Mesenteric fat pad (tissue), 1 donor: ENCODE measurements at regions not wholly inside any gene's neighbourhood (a gene's known extent, or its start where the extent isn't known, plus 50 kb on each side); places are given as distances from the start of the nearest gene placed in this dataset.
"Not testable (repeated sequence)": the region's sequence is repeated elsewhere in the genome, so short reads cannot be mapped to it uniquely, and the experiment has no call there.

ENCODE experiments used
- DNase-seq: peaks from one replicate; pipeline ENCODE4 v3.0.0-alpha.2; 2020; ENCODE audit warnings: low spot score
- donor health status: DM: yes; HTN: yes; CAD: no.

GRCh38 chr12:116327992-116328391, 50.5 kb upstream of the MED13L start:
- not testable (repeated sequence) for DNase-seq

DNA sequence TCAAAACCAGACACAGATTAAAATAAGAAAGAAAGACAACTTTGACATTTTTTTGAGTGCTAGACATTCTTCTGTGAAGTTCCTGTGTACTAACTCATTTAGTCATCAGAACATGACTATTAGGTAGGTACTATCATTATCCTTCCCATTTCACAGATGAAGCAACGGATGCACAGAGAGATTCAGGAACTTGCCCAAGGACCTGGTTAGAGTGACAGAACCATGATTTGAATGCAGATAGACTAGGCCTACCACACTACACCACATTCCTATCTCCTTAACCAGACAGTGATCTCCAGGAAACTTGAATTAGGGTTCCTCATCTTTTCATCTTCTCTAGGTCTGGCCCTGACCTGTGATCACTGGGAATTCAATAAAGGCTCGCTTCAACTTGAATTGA, 54.4 kb upstream of the MED13L start:
- DNase-seq = no peak

GRCh38 chr12:116332705-116333380, 55.4 kb upstream of the MED13L start:
- peak; percentile 41 for DNase-seq

GRCh38 chr12:116333402-116333801, 55.9 kb upstream of the MED13L start:
- no peak for DNase-seq

GRCh38 chr12:116336542-116337065, 59.1 kb upstream of the MED13L start:
- DNase-seq = peak; percentile 49

DNA sequence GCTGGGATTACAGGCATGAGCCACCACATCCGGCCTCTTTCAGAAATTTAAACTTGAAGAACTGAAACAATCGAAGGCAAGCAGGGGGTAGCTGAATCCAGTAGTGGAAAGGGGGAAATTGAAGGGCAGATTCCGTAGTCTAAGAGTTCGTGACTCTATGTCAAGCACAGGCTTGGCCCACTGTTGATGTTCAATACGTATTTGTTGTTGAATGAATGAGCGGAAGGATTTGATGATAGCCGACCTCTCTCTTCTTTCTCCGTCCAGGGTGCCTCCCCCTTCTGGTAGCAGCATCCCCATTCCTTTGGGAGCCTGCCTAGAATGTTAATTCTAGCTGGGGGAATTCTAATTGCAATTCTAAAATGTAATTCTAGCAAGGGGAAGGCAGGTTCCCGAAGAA, 59.8 kb upstream of the MED13L start:
- peak; percentile 6 for DNase-seq

- peak; percentile 24 for DNase-seq
Measured at GRCh38 chr12:116338064-116338846, 60.8 kb upstream of the MED13L start.

- no peak for DNase-seq
Measured at GRCh38 chr12:116339062-116339461, 61.6 kb upstream of the MED13L start.

DNA sequence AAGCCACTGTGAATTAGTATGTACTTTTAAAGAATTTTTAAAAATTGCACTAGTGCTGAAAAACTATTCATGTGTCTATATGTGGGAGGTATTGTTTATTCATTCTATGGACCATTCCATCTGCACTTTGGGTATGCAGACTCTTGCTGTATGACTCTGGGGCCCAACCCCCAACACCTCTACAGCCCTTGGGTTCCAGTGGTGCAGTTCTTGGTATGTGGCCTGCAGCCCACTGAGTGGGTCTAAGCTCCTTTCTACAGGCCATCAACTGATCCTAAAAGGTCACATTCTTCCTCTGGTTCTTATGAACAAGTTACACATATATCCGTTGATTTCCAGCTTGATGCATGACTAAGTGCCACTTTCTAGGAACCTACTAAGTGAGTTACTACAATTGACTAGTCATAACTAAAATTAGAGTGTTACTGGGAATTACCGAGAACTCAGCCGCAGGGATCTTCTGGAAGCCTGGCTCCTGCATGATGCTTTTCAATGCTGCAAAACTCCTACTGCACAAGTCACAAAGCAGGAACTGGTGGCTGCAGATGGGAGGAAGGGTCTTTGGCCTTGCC, 62.4 kb upstream of the MED13L start:
- peak; percentile 11 for DNase-seq

GRCh38 chr12:116343331-116343884, 65.9 kb upstream of the MED13L start:
- DNase-seq = no peak

DNA sequence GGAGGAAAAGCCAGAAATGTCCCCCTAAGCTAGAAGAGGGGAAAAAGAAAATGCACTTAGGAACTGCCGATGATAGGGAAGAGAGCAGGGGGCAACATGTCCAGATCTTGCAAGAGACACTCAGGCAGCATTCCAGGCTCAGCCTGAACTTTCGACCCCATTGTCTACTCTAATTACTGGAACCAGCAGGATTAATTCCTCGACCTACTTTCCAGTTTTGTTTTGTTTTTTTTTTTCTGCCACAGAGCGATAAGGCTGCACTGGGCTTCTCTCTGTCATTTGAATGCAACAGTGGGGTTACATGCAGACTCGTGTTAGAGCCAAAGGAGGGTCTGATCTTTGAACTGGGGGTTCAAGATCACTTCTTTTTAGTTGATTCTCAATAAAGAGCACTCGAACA, 68.7 kb upstream of the MED13L start:
- DNase-seq = peak; percentile 28

- DNase-seq = no peak
Measured at GRCh38 chr12:116346741-116347140, 69.2 kb upstream of the MED13L start.

- no peak for DNase-seq
Measured at GRCh38 chr12:116347265-116347664, 69.8 kb upstream of the MED13L start.

GRCh38 chr12:116352315-116352835, 74.9 kb upstream of the MED13L start:
- no peak for DNase-seq

DNA sequence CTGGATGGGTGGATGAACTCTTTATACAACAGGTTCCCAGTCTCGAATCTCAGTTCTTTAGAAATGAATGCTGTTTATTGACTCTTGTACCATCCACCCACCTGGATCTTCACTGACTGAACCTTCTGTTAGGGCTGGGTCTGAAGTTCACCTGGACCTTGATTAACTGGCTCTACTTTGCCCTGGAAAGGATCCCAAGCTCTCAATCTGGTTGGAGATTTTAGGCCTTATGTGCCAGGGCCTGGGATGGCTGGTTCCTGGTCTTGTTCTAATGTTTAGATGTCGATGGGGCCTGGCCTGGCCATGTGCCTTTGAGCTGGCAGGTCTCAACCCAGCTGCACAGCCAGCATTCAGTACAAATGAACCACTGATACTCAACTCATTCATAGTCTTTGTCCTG, 76.5 kb upstream of the MED13L start:
- no peak for DNase-seq

DNA sequence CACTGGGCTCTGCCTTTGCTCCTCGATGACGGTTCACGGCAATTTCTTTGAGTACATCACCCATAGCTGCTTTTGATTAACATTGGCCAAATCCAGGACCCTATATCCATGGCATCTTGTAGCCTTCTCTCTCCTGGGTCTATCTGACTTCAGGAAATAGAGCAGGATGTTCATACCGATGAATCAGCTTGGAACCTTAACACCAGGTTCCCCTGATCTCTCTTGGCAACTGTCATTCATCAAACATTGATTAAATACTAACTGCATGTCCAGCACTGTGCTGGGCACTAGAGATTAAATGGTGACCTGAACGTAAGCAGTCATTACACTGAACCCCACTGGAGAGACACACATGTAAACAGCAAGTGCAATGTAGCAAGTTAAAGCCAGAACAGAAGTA, 77.0 kb upstream of the MED13L start:
- DNase-seq = no peak

GRCh38 chr12:116354950-116355783, 77.7 kb upstream of the MED13L start:
- no peak for DNase-seq

GRCh38 chr12:116358536-116358892, 81.0 kb upstream of the MED13L start:
- DNase-seq = no peak

DNA sequence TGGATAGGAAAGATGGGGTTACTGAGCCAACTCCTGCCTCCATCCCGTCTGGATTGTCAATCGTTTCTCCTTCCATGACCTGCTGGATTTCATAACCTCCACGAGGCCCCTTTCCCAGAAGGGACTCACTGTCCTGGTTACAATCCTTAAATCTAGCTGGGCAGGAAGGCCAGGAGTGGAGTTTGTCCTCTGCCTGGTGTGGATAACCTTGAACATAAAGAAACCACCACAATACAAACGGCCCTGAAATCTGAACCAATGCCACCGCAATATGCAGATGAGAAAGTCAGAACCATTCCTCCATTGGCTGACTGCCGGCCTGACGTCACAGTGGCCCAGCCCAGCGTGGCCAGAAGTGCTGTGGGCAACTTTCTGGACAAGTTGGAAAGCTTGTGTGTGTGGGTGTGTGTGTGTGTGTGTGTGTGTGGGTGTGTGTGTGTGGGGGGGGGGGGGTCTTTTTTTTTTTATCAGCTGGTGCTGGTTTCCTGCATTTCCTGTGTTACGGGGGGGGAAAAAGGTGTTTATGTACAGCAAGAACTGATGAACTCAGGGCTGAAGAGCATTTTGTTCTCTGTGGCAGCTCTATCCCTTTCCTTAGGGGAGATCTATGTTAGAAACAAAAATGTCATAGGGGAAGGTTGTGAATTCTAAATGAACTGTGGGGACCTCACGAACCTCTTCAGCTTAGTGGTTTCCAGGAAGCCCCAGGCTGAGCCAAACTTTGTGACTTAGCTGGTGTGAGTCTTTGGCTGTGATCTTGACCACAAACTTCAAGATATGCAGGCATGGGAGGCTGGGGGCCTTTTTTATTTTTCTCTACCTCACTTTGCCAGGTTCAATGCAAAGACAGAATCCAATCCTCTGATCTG, 81.6 kb upstream of the MED13L start:
- DNase-seq = peak; percentile 95
